Mucosa of descending colon (tissue), 3 donors: ENCODE measurements at regions not wholly inside any gene's neighbourhood (a gene's known extent, or its start where the extent isn't known, plus 50 kb on each side); places are given as distances from the start of the nearest gene placed in this dataset.

ENCODE experiments used
- ATAC-seq: fragments of 200-7000 bp; cut with Tn5 transposase; one replicate; pipeline ENCODE4 v1.9.1; 2020; ENCODE audit warnings: mild to moderate bottlenecking, moderate library complexity
- DNase-seq, 3 donors: peaks; one replicate each; pipeline ENCODE4 v3.0.0-alpha.2; 2020
- H3K36me3 ChIP-seq: fragments of 200-600 bp; one replicate; pipeline ENCODE4 v1.8.0; 2021; ENCODE audit warnings: low read depth, mild to moderate bottlenecking
- H3K4me1 ChIP-seq: fragments of 200-600 bp; one replicate; pipeline ENCODE4 v1.8.0; 2021; ENCODE audit warnings: low read depth, mild to moderate bottlenecking
- H3K4me3 ChIP-seq: fragments of 200-600 bp; one replicate; pipeline ENCODE4 v1.8.0; 2021; ENCODE audit warnings: mild to moderate bottlenecking
- H3K9me3 ChIP-seq: fragments of 200-600 bp; one replicate; pipeline ENCODE4 v1.8.0; 2021; ENCODE audit warnings: mild to moderate bottlenecking
- intact Hi-C, 2 donors: fragments of 100-400 bp; cut with DNase I in 1 of 2; cut with micrococcal nuclease in 1 of 2; formaldehyde crosslinking; loops; one replicate each; pipeline versions ENCODE4 v1.11.0 to v1.11.1; 2022; cut with DNase I, micrococcal nuclease
- TF ChIP-seq, protein P1 (sequence below): fragments of 200-600 bp; IDR thresholded peaks from one replicate; pipeline ENCODE4 v1.8.0; 2022; ENCODE audit warnings: antibody characterized with exemption, mild to moderate bottlenecking
- donor health status: DM: no; HTN: no; CAD: no; lungs with moderate emphysema.
- donor health status: DM: no; HTN: no; CAD: no.
- donor health status: DM: no; HTN: yes; CAD: no.

GRCh38 chr5:68659881-68660280 is 433.9 kb upstream of the SLC30A5 start:
- Histone ChIP-seq H3K4me3 (no peak overlapping the region), H3K9me3 (no peaks in the 10 kb centered on the region), H3K36me3 (no peaks in the 10 kb centered on the region), H3K4me1 (no peaks in the 10 kb centered on the region)
- TF ChIP-seq, protein P1, sequence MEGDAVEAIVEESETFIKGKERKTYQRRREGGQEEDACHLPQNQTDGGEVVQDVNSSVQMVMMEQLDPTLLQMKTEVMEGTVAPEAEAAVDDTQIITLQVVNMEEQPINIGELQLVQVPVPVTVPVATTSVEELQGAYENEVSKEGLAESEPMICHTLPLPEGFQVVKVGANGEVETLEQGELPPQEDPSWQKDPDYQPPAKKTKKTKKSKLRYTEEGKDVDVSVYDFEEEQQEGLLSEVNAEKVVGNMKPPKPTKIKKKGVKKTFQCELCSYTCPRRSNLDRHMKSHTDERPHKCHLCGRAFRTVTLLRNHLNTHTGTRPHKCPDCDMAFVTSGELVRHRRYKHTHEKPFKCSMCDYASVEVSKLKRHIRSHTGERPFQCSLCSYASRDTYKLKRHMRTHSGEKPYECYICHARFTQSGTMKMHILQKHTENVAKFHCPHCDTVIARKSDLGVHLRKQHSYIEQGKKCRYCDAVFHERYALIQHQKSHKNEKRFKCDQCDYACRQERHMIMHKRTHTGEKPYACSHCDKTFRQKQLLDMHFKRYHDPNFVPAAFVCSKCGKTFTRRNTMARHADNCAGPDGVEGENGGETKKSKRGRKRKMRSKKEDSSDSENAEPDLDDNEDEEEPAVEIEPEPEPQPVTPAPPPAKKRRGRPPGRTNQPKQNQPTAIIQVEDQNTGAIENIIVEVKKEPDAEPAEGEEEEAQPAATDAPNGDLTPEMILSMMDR: no peak
- DNase-seq (no peak), ATAC-seq (no peak)
- intact Hi-C loops: no loop called here

- ATAC-seq: peak; percentile 80
- intact Hi-C loops: no loop called here
Measured at GRCh38 chr5:68661237-68661636, 432.6 kb upstream of the SLC30A5 start.

GRCh38 chr5:68662804-68663307 is 431.0 kb upstream of the SLC30A5 start:
- H3K36me3 ChIP-seq: no peaks in the 10 kb centered on the region
- intact Hi-C loops: no loop called here
- no peaks in the 10 kb centered on the region for H3K4me1 ChIP-seq
- TF ChIP-seq, protein P1: no peak
- no peak overlapping the region for H3K4me3 ChIP-seq
- ATAC-seq: no peak
- H3K9me3 ChIP-seq: no peaks in the 10 kb centered on the region
- DNase-seq: no peak

More at GRCh38 chr5:68661237-68661636, 432.6 kb upstream of the SLC30A5 start:
- Histone ChIP-seq H3K4me1 (no peaks in the 10 kb centered on the region), H3K36me3 (no peaks in the 10 kb centered on the region), H3K9me3 (no peaks in the 10 kb centered on the region), H3K4me3 (no peak overlapping the region)
- DNase-seq: peak in 2 of 3 donors; percentile 58 to 60
- TF ChIP-seq, protein P1: no peak

- TF ChIP-seq, protein P1: no peak
- Histone ChIP-seq H3K36me3 (no peaks in the 10 kb centered on the region), H3K4me1 (no peaks in the 10 kb centered on the region), H3K4me3 (no peak overlapping the region), H3K9me3 (no peaks in the 10 kb centered on the region)
- intact Hi-C loops: no loop called here
- DNase-seq (no peak), ATAC-seq (no peak)
Measured at GRCh38 chr5:68669864-68670575, 423.8 kb upstream of the SLC30A5 start.

GRCh38 chr5:68673106-68673822 is 420.6 kb upstream of the SLC30A5 start:
- H3K36me3 ChIP-seq: no peaks in the 10 kb centered on the region
- TF ChIP-seq, protein P1: no peak
- no peaks in the 10 kb centered on the region for H3K4me1 ChIP-seq
- ATAC-seq (no peak), DNase-seq (no peak)
- no peak overlapping the region for H3K4me3 ChIP-seq
- no peaks in the 10 kb centered on the region for H3K9me3 ChIP-seq
- intact Hi-C loops: no loop called here
